ENCODE measurements at regions not wholly inside any gene's neighbourhood (a gene's known extent, or its start where the extent isn't known, plus 50 kb on each side); places are given as distances from the start of the nearest gene placed in this dataset.

DNA sequence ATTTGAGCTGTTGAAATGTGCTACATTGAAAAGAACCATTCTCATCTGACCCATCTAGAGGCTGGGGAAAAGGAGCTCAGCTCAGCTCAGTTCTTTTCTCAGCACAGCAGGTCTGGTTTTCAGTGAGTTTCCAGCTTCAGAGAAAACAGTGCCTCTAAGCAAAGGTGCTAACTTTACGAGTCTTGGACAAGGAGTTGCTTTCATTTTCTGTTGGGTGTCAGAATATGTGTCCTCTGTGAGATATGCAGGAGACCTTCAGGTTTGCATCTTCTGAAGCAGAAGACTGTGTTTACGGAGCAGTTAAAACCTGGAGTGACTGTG, 321.3 kb upstream of the USP24 start:
- H3K27ac Mint-ChIP-seq, result no peak overlapping the region

DNA sequence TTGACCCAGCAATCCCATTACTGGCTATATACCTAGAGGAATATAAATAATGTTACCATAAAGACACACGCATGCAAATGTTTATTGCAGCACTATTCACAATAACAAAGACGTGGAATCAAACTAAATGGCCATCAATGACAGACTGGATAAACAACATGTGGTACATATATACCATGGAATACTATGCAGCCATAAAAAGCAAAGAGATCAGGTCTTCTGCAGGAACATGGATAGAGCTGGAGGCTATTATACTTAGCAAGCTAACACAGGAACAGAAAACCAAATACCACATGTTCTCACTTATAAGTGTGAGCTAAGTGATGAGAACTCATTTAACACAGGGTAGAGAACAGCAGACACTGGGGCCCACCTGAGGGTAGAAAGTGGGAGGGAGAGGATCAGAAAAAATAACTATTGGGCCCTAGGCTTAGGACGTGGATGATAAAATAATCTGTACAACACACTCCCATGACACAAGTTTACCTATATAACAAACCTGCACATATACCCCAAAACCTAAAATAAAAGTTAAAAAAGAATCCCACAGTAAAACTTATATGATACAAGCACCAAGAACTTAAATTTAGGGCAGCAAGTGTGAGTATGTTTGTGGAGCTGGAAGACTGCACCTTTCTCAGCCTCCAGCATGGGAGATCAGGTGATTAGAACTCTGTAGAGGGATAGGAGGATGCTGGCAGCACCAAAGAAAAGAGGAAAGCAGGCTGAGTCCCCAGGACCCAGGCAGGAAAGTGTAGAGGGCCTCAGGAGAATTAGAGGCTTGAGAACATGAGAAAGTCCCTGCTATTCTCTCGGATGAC, 320.8 kb upstream of the USP24 start:
- no peaks in the 10 kb centered on the region for H3K4me1 Mint-ChIP-seq (ENCODE audit: low read depth)
- H3K9me3 Mint-ChIP-seq, result no peaks in the 10 kb centered on the region
- intact Hi-C loops (cut with micrococcal nuclease), result no loop called here
- H3K27me3 Mint-ChIP-seq (ENCODE audit: insufficient read depth), result no peaks in the 10 kb centered on the region
- H3K4me3 Mint-ChIP-seq, result no peak overlapping the region
- H3K36me3 Mint-ChIP-seq (ENCODE audit: low read depth), result no peaks in the 10 kb centered on the region
- no peak overlapping the region for H3K27ac Mint-ChIP-seq
- DNase-seq (ENCODE audit: low spot score), result no peak

More for the DNA sequence above, 321.3 kb upstream of the USP24 start:
- no peak for DNase-seq (ENCODE audit: low spot score)
- Mint-ChIP-seq H3K4me3 (no peak overlapping the region), H3K36me3 (ENCODE audit: low read depth) (no peaks in the 10 kb centered on the region), H3K4me1 (ENCODE audit: low read depth) (no peaks in the 10 kb centered on the region), H3K9me3 (no peaks in the 10 kb centered on the region), H3K27me3 (ENCODE audit: insufficient read depth) (no peaks in the 10 kb centered on the region)
- intact Hi-C loops (cut with micrococcal nuclease), result no loop called here

DNA sequence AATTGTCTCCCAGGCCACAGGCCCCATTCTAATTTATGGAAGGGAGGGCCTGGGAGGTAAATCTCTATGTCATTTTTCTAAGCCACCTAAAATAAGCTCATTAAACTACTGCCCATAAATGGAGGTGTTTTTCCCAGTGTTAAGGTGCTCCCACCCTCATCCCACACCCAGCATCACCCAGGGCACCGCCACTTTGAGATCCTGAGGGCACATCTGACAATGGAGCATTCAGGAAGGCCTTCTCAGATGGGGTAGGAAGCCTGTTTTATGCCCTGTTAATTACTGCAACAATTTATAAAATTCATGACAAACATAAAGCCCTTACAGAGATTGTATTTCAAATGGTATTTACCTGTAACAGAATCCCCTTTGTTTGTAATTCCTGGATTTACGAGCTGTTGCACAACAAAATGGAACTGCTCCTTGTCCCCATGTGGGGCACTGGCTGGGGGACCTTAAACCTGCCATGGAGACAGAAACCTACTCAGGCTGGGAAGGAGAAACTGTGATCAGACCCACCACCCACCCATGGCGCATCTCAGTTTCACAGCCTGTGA, 319.5 kb upstream of the USP24 start:
- H3K4me1 Mint-ChIP-seq (ENCODE audit: low read depth), result no peaks in the 10 kb centered on the region
- no peaks in the 10 kb centered on the region for H3K9me3 Mint-ChIP-seq
- intact Hi-C loops (cut with micrococcal nuclease), result no loop called here
- no peaks in the 10 kb centered on the region for H3K36me3 Mint-ChIP-seq (ENCODE audit: low read depth)
- H3K27me3 Mint-ChIP-seq (ENCODE audit: insufficient read depth), result no peaks in the 10 kb centered on the region
- no peak overlapping the region for H3K27ac Mint-ChIP-seq
- no peak for DNase-seq (ENCODE audit: low spot score)
- H3K4me3 Mint-ChIP-seq, result no peak overlapping the region

DNA sequence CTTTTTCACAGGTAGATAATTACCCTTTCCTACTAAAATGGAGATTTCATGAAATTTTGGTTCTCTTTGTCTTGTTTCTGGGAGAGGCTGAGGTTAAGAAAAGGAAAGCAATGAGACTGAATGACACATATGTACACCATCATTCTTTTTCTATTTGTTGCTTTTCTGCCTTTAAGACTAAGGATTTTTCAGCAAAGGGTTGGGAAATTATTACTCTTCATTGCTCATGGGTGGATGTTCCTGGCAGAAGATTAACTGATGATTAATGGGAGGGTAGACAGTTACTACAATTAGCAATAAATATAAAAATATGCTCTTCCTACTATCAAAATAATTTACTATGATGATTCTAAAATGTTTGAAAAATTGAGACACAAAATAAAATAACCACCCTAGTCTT, 316.5 kb upstream of the USP24 start:
- Mint-ChIP-seq H3K4me3 (no peak overlapping the region), H3K27me3 (ENCODE audit: insufficient read depth) (peaks cover 7% of the 10 kb centered on the region), H3K27ac (no peak overlapping the region)

DNA sequence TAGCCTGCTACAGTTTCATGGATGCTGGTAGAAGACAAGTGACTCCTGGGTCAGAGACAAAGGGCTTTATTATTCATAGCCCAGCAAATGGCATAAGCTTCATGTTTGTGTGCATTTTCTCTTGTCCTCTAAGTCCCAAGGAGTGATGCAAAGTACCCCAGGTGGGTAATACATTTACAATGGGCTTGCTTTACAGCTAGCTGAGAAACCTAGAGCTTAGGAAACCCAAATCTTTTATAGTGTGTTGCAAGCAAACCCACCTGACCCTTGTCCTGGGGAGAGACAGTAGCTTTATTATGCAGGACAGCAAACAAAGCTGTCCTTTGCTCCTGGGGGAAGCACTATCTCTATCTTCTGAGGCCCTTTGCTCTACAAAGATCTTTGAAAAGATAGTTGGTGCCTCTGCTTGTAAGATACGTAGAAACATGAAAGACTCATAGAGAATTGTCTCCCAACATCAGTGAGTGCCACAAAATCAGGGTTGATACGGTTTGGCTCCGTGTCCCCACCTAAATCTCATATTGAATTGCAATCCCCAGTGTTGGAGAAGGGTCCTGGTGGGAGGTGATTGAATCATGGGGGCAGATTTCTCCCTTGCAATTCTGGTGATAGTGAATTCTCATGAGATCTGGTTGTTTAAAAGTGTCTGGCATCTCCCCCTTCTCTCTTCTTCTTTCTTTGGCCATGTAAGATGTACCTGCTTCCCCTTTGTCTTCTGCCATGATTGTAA, 315.8 kb upstream of the USP24 start:
- peaks cover 7% of the 10 kb centered on the region for H3K27me3 Mint-ChIP-seq (ENCODE audit: insufficient read depth)
- no peaks in the 10 kb centered on the region for H3K36me3 Mint-ChIP-seq (ENCODE audit: low read depth)
- H3K4me1 Mint-ChIP-seq (ENCODE audit: low read depth), result no peaks in the 10 kb centered on the region
- no peak overlapping the region for H3K27ac Mint-ChIP-seq
- DNase-seq (ENCODE audit: low spot score), result no peak
- intact Hi-C loops (cut with micrococcal nuclease), result no loop called here
- no peaks in the 10 kb centered on the region for H3K9me3 Mint-ChIP-seq
- H3K4me3 Mint-ChIP-seq, result no peak overlapping the region

More for the DNA sequence above, 316.5 kb upstream of the USP24 start:
- no peak for DNase-seq (ENCODE audit: low spot score)
- Mint-ChIP-seq H3K36me3 (ENCODE audit: low read depth) (no peaks in the 10 kb centered on the region), H3K9me3 (no peaks in the 10 kb centered on the region), H3K4me1 (ENCODE audit: low read depth) (no peaks in the 10 kb centered on the region)
- intact Hi-C loops (cut with micrococcal nuclease), result no loop called here

DNA sequence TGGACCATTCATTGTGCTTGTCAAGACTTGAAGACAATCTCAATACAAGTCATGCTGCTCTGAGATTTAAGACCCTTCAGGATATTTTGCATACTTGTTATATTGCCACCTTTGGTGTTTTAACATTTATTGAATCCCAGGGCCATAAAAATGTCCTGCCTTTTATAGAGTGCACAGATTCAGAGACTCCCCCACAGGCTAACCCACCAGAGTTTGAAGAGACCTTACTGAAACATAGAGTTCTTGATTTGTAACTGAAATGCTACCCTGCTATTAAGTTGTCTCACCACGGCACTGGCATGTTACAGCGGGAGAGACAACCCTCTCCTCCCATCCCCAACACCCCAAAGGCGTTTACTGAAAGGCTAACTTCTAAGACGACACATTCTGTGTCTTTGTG, 313.9 kb upstream of the USP24 start:
- intact Hi-C loops (cut with micrococcal nuclease), result no loop called here

DNA sequence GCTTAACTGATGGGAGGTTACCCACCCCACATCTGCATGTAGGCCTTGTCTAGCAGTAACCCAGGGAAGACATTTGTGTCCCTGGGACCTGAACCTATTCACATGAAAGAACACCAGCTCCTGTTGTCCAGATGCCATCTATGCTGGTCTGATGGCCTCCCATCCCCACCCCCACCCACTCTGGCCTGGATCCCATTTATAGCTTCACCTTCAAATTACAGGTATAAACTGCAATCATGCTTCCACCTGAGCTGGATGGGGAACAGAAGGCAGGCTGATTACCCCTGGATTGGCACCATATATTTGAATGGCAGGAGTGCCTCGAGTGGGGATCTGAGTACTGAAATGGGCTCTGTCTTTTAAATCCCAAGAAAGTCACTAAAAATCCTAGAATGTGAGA, 312.7 kb upstream of the USP24 start:
- Mint-ChIP-seq H3K36me3 (ENCODE audit: low read depth) (no peaks in the 10 kb centered on the region), H3K27ac (no peak overlapping the region), H3K27me3 (ENCODE audit: insufficient read depth) (peaks cover 7% of the 10 kb centered on the region), H3K4me1 (ENCODE audit: low read depth) (no peaks in the 10 kb centered on the region), H3K9me3 (no peaks in the 10 kb centered on the region), H3K4me3 (no peak overlapping the region)
- intact Hi-C loops (cut with micrococcal nuclease), result no loop called here
- DNase-seq (ENCODE audit: low spot score), result no peak

More for the DNA sequence above, 313.9 kb upstream of the USP24 start:
- no peaks in the 10 kb centered on the region for H3K36me3 Mint-ChIP-seq (ENCODE audit: low read depth)
- H3K27ac Mint-ChIP-seq, result no peak overlapping the region
- no peaks in the 10 kb centered on the region for H3K4me1 Mint-ChIP-seq (ENCODE audit: low read depth)
- H3K4me3 Mint-ChIP-seq, result no peak overlapping the region
- H3K9me3 Mint-ChIP-seq, result no peaks in the 10 kb centered on the region
- H3K27me3 Mint-ChIP-seq (ENCODE audit: insufficient read depth), result peaks cover 7% of the 10 kb centered on the region
- DNase-seq (ENCODE audit: low spot score), result no peak

DNA sequence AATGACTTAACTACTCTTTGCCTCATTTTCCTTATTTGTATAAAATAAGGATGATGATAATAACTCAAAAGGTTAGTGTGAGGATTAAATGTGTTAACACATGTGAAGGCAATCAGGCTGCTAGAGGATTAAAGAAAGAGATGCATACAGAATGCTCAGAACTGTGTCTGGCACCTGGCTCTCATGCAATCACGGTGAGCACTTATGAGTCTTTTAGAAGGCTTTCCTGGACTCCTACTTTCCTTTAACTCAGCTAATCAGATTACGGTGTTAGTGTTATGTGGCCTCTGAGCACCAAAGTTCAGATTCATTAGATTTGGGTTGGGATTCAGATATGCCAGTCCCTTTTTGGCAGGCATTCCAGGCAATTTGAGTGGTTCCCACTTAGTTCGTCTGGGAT, 311.6 kb upstream of the USP24 start:
- H3K36me3 Mint-ChIP-seq (ENCODE audit: low read depth), result no peaks in the 10 kb centered on the region
- intact Hi-C loops (cut with micrococcal nuclease), result no loop called here
- no peaks in the 10 kb centered on the region for H3K9me3 Mint-ChIP-seq
- no peak for DNase-seq (ENCODE audit: low spot score)
- no peak overlapping the region for H3K27ac Mint-ChIP-seq
- peaks cover 7% of the 10 kb centered on the region for H3K27me3 Mint-ChIP-seq (ENCODE audit: insufficient read depth)
- no peak overlapping the region for H3K4me3 Mint-ChIP-seq
- H3K4me1 Mint-ChIP-seq (ENCODE audit: low read depth), result no peaks in the 10 kb centered on the region

DNA sequence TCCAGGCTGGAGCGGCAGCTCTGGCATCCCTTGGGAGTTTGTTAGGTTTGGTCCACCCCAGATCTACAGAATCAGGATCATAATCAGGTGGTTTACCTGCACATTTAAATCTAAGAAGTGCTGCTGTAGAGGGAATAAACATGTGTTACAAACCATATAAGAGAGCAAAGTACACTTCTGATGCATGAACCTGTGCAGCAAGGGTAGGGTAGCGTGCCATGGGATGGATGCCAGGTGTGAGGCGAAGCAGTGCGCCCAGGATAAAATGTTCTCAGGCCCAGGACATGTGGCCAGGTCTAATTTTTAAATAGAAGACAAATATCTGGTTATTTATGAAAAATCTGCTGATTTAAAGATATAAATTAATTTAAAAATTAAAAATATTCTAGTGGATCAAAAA, 308.8 kb upstream of the USP24 start:
- Mint-ChIP-seq H3K9me3 (no peaks in the 10 kb centered on the region), H3K4me3 (no peak overlapping the region), H3K27ac (no peak overlapping the region), H3K27me3 (ENCODE audit: insufficient read depth) (peaks cover 2% of the 10 kb centered on the region), H3K4me1 (ENCODE audit: low read depth) (no peaks in the 10 kb centered on the region), H3K36me3 (ENCODE audit: low read depth) (no peaks in the 10 kb centered on the region)
- intact Hi-C loops (cut with micrococcal nuclease), result no loop called here
- no peak for DNase-seq (ENCODE audit: low spot score)

DNA sequence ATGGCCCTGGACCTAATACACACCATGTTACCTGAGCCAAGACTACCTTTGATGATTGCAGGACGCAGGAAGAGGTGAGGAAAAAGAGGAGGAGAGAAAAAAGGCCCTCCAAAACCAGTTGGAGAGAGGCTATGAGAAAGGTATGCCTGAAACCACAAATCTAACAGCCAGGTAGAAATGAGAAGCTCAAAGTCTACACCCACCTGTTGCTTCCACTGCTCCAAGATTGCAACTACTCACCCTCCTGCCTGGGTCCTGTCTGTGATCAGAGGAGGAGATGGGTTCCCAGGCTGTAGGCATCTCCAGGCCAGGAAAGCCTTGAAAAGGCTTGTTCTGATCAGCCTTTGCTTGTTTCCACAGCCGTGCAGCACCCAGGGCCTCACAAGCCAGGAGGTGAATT, 307.8 kb upstream of the USP24 start:
- intact Hi-C loops (cut with micrococcal nuclease), result no loop called here
- Mint-ChIP-seq H3K4me1 (ENCODE audit: low read depth) (no peaks in the 10 kb centered on the region), H3K9me3 (no peaks in the 10 kb centered on the region), H3K27me3 (ENCODE audit: insufficient read depth) (peaks cover 2% of the 10 kb centered on the region), H3K4me3 (no peak overlapping the region), H3K27ac (no peak overlapping the region), H3K36me3 (ENCODE audit: low read depth) (no peaks in the 10 kb centered on the region)
- no peak for DNase-seq (ENCODE audit: low spot score)

DNA sequence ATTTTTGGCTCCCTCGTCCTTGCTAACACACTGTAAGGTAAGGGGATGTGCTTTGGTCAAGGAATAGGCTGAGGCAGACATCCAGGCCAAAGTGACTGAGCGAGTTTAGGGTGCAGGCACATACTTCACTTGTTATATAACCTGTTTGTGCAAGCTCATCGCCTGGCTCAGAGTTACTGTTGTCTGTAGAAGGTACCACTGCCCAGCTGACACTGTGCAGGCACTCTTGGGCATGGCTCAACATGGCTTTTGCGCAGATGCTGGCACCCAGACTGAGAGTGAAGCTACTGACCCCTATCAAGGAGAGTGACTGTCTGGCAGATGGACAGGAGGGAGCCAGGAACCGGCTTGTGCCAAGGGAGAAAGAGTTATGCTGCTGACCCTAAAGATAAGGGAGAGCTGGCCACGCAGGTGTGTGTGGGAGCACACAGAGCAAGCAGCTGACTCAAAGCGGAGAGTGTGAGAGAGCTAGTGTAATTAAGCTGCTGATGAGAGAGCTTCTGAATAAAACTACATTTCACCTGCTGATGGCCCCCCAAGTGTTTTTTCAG, 307.3 kb upstream of the USP24 start:
- Mint-ChIP-seq H3K27ac (no peak overlapping the region), H3K9me3 (no peaks in the 10 kb centered on the region), H3K4me1 (ENCODE audit: low read depth) (no peaks in the 10 kb centered on the region), H3K36me3 (ENCODE audit: low read depth) (no peaks in the 10 kb centered on the region), H3K4me3 (no peak overlapping the region), H3K27me3 (ENCODE audit: insufficient read depth) (peaks cover 6% of the 10 kb centered on the region)
- DNase-seq (ENCODE audit: low spot score), result no peak
- intact Hi-C loops (cut with micrococcal nuclease), result no loop called here

DNA sequence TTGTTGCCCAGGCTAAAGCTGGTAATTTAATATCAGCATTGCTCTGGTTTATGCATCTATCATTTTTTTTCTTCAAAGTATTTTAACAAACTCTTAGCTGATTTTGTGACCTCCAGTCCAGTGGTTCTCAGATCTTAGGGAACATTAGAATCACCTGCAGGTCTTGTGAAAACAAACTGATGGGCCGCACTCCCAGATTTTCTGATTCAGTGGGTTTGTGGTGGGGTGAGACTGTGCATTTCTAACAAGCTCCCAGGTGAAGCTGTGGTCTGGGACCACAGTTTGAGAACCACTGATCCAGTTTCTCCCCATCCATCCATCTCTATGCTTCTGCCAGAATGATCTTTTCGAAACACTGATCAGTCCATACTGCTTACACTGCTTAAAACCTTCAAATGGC, 305.7 kb upstream of the USP24 start:
- Mint-ChIP-seq H3K9me3 (no peaks in the 10 kb centered on the region), H3K36me3 (ENCODE audit: low read depth) (no peaks in the 10 kb centered on the region), H3K4me3 (no peak overlapping the region), H3K27me3 (ENCODE audit: insufficient read depth) (peaks cover 6% of the 10 kb centered on the region), H3K27ac (no peak overlapping the region), H3K4me1 (ENCODE audit: low read depth) (no peaks in the 10 kb centered on the region)
- intact Hi-C loops (cut with micrococcal nuclease), result no loop called here
- no peak for DNase-seq (ENCODE audit: low spot score)

DNA sequence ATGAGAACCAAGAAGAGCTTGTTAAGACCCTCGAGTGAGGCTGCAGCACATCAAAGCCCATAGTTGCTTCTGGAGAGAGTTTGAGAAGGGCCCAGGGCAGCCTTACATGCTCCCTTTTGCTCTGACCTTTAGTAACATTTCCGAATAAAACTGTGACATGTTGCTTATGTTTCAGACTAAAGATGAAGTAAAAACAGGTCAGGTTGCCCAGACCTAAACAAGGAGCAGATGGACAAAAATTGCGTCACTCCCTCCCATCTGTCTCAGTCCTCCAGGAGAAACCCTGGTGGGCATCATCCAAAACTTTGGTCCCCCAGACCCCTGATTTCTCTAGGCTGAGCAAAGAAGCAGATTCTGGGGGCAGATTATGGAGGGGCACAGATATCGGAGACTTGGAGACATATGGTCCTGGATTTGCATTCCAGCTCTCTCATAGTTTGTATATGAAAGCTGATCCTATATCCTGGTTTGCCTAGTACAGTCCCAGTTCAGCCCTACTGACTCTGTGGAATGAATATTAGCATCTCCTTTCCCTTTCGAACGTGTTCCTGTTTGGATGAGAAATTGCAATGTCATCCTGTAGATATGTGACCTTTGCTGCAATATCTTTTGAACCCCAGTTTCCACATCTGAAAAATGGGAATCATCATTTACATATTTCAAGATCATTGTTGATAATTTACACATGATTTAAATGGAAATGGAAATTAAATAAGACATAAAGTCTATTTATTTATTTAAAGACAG, 304.9 kb upstream of the USP24 start:
- no peaks in the 10 kb centered on the region for H3K36me3 Mint-ChIP-seq (ENCODE audit: low read depth)
- H3K27me3 Mint-ChIP-seq (ENCODE audit: insufficient read depth), result peaks cover 9% of the 10 kb centered on the region
- H3K4me1 Mint-ChIP-seq (ENCODE audit: low read depth), result no peaks in the 10 kb centered on the region
- no peak for DNase-seq (ENCODE audit: low spot score)
- H3K9me3 Mint-ChIP-seq, result no peaks in the 10 kb centered on the region
- H3K27ac Mint-ChIP-seq, result no peak overlapping the region
- intact Hi-C loops (cut with micrococcal nuclease), result no loop called here
- H3K4me3 Mint-ChIP-seq, result no peak overlapping the region
